HL-60 (cell line): ENCODE measurements at regions not wholly inside any gene's neighbourhood (a gene's known extent, or its start where the extent isn't known, plus 50 kb on each side); places are given as distances from the start of the nearest gene placed in this dataset.

Experiments used
- DNase-seq, 2 experiments: peaks; one replicate each; pipeline ENCODE4 v3.0.0-alpha.2; 2010 to 2020; ENCODE audit warnings: low read depth in 1 of 2, low spot score in 1 of 2
- H3K27ac ChIP-seq: fragments of 250-450 bp; sonication (Bioruptor Pico); replicated peaks from 2 replicates; pipeline ENCODE4 v1.5.1; 2020; ENCODE audit warnings: mild to moderate bottlenecking, moderate library complexity
- H3K27me3 ChIP-seq: fragments of 250-450 bp; sonication (Bioruptor Pico); 2 replicates; pipeline ENCODE4 v1.5.1; 2021; ENCODE audit warnings: mild to moderate bottlenecking, moderate library complexity; ENCODE audit not compliant: insufficient read depth, poor library complexity, severe bottlenecking
- H3K4me3 ChIP-seq: replicated peaks from 2 replicates; pipeline ENCODE4 v1.5.1; 2011; ENCODE audit warnings: mild to moderate bottlenecking, control low read depth, low read length; ENCODE audit not compliant: insufficient read depth
- GABPA ChIP-seq: IDR thresholded peaks from 2 replicates; pipeline ENCODE4 v1.6.1; 2012; ENCODE audit warnings: low read depth
- POLR2AphosphoS5 ChIP-seq: IDR thresholded peaks from 2 replicates; pipeline ENCODE4 v1.6.1; 2012; ENCODE audit warnings: low read depth
- SPI1 ChIP-seq: IDR thresholded peaks from 2 replicates; pipeline ENCODE4 v1.6.1; 2012; ENCODE audit warnings: low read depth, mild to moderate bottlenecking, borderline replicate concordance
- TF ChIP-seq, protein P1 (sequence below): IDR thresholded peaks from 2 replicates; pipeline ENCODE4 v1.6.1; 2012; ENCODE audit warnings: low read depth; ENCODE audit not compliant: insufficient replicate concordance
- TF ChIP-seq, protein P2 (sequence below): IDR thresholded peaks from one replicate; pipeline ENCODE4 v1.5.1; 2011; ENCODE audit warnings: low read length, control low read depth, inconsistent platforms; ENCODE audit not compliant: insufficient read depth

GRCh38 chr7:123282181-123282580, 82.4 kb upstream of the SLC13A1 start:
- H3K27me3 ChIP-seq: no peaks in the 10 kb centered on the region
- no peak overlapping the region for H3K4me3 ChIP-seq
- TF ChIP-seq, protein P1, sequence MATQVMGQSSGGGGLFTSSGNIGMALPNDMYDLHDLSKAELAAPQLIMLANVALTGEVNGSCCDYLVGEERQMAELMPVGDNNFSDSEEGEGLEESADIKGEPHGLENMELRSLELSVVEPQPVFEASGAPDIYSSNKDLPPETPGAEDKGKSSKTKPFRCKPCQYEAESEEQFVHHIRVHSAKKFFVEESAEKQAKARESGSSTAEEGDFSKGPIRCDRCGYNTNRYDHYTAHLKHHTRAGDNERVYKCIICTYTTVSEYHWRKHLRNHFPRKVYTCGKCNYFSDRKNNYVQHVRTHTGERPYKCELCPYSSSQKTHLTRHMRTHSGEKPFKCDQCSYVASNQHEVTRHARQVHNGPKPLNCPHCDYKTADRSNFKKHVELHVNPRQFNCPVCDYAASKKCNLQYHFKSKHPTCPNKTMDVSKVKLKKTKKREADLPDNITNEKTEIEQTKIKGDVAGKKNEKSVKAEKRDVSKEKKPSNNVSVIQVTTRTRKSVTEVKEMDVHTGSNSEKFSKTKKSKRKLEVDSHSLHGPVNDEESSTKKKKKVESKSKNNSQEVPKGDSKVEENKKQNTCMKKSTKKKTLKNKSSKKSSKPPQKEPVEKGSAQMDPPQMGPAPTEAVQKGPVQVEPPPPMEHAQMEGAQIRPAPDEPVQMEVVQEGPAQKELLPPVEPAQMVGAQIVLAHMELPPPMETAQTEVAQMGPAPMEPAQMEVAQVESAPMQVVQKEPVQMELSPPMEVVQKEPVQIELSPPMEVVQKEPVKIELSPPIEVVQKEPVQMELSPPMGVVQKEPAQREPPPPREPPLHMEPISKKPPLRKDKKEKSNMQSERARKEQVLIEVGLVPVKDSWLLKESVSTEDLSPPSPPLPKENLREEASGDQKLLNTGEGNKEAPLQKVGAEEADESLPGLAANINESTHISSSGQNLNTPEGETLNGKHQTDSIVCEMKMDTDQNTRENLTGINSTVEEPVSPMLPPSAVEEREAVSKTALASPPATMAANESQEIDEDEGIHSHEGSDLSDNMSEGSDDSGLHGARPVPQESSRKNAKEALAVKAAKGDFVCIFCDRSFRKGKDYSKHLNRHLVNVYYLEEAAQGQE: no peak
- TF ChIP-seq POLR2AphosphoS5 (no peak), SPI1 (no peak), GABPA (no peak)
- TF ChIP-seq, protein P2, sequence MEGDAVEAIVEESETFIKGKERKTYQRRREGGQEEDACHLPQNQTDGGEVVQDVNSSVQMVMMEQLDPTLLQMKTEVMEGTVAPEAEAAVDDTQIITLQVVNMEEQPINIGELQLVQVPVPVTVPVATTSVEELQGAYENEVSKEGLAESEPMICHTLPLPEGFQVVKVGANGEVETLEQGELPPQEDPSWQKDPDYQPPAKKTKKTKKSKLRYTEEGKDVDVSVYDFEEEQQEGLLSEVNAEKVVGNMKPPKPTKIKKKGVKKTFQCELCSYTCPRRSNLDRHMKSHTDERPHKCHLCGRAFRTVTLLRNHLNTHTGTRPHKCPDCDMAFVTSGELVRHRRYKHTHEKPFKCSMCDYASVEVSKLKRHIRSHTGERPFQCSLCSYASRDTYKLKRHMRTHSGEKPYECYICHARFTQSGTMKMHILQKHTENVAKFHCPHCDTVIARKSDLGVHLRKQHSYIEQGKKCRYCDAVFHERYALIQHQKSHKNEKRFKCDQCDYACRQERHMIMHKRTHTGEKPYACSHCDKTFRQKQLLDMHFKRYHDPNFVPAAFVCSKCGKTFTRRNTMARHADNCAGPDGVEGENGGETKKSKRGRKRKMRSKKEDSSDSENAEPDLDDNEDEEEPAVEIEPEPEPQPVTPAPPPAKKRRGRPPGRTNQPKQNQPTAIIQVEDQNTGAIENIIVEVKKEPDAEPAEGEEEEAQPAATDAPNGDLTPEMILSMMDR: no peak
- H3K27ac ChIP-seq: no peak overlapping the region
- DNase-seq: no peak

DNA sequence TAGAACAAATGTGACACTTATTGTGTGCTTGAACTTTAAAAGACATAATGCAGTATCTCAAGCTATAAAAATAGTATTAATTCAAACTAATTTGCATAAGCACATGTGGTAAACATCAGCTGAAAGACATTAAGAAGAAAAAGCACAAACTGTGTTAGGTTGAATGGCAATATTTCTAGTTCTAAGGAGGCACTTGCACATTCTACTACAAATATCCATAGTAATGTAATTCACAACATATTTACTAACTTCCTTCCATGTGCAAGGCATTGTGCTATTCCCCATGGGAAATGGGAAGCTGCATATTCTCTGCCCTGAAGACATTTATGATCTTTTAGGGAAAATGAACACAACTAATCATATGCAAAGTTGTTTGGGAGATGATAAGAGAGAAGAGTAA, 80.2 kb upstream of the SLC13A1 start:
- Histone ChIP-seq H3K4me3 (no peak overlapping the region), H3K27ac (no peak overlapping the region), H3K27me3 (no peaks in the 10 kb centered on the region)
- no peak for DNase-seq
- TF ChIP-seq POLR2AphosphoS5: no peak
- no peak for TF ChIP-seq GABPA
- TF ChIP-seq, protein P2: no peak
- no peak for TF ChIP-seq SPI1
- TF ChIP-seq, protein P1: no peak

DNA sequence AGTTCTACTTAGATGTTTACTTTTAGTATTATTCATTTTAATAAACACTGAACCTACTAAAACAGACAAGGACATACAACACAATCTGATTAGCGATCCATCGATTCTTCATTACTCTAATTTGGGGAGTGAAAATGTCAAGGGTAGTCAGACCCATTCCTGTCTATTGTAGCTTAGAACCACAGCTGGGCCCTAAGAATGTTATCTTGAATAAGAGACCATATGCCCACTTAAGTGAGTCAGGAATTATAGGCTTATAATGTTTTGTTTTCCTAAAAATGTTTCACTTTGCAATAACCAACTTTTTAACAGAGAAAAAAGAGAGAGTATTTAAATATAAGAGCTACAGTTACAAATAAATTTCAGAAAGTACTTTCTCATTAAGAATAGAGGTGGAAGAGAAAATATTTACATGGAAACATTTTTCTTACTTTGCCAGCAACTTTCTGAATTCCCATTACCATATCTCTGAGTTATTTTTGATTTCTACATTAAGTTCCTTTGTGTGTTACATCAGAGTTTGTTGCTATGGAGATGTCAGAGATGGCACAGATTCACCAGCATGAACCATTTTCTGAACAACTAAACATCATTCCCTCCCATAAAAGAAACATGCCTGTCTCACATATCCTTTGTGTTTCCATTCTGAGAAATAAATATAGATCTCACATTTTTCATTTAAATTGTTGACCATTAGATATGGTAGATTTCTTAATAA, 75.4 kb upstream of the SLC13A1 start:
- no peak for DNase-seq
- no peak overlapping the region for H3K4me3 ChIP-seq
- TF ChIP-seq GABPA: no peak
- TF ChIP-seq, protein P1: no peak
- TF ChIP-seq SPI1: no peak
- TF ChIP-seq, protein P2: no peak
- TF ChIP-seq POLR2AphosphoS5: no peak
- no peak overlapping the region for H3K27ac ChIP-seq
- no peaks in the 10 kb centered on the region for H3K27me3 ChIP-seq
